Superior temporal gyrus (tissue), 1 donor: ENCODE measurements at regions not wholly inside any gene's neighbourhood (a gene's known extent, or its start where the extent isn't known, plus 50 kb on each side); places are given as distances from the start of the nearest gene placed in this dataset.
A peak's percentile ranks its signal among the peaks of the same experiment; 100 is the strongest.

Experiments used
- DNase-seq: peaks from one replicate; pipeline ENCODE4 v3.0.0-alpha.2; 2016; ENCODE audit errors: extremely low spot score

DNA sequence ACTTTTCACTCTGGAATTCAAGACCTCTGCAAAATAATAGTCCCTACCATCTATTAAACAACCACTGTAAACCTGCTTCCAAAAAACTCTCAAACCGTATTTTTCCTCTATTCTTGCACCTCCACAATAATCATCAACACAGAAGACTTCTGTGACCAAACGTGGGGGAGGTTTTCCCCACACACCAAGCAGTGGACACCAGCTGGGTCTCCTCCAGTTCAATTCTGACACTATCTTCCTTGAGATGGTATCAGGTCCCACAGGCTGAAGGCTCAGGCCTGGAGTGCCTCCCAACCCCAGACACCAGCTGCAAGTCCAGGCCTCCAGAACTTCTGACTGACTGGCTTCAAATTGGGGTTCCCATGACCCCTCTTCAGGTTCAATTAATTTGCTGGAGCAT lies 89.6 kb upstream of the RAP2B start:
- no peak for DNase-seq

DNA sequence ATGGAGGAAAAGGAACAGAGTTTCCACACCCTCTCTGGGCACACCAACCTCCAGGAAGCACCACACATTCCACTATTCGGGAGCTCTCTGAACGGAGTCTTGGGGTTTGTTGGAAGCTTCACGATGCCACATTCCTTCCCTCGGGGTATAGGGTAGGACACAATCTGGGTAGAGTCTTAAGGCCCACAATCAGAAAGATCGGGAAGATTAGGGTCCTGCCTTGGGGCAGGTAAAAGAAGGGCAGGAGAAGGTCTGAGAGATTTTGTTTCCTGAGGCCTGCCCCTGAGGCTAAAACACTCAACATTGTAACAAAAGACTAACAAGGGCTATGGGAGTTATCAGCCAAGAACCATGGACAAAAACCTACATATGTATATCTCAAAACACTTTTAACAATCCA lies 89.2 kb upstream of the RAP2B start:
- no peak for DNase-seq

DNA sequence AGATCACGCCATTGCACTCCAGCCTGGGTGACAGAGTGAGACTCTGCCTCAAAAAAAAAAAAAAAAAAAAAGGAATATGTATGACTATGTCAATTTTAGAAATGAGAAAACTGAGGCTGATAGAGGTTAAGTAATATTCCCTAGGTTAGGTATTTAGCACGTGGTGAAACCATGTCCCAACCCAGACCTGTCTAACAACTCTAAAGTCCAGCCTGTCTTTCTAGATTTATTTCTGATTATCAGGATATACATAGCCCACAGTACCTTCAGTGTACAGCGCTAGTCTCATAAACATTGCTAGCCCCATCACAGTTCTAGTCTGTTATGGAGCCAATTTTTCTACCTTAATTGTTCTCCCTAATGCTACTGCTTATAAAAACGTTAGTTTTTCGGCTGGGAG lies 88.4 kb upstream of the RAP2B start:
- DNase-seq: no peak

DNA sequence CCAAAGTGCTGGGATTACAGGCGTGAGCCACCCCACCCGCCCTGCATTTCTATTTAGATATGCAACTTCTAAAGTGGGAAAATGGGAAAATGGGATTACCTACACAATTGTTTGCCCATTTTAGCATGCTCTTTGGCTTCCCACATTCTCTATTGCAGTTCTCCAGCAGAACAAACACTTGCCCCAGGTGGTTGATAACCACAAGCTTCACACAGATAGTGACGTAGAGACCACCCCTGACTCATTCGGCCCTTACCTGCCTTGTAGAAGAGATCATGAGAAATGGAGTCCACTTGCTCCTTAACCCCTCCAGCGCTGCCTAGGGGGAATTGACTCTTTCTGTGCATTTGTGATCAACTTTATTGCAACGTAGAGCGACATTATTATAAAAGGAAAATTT lies 83.2 kb upstream of the RAP2B start:
- DNase-seq: no peak

DNA sequence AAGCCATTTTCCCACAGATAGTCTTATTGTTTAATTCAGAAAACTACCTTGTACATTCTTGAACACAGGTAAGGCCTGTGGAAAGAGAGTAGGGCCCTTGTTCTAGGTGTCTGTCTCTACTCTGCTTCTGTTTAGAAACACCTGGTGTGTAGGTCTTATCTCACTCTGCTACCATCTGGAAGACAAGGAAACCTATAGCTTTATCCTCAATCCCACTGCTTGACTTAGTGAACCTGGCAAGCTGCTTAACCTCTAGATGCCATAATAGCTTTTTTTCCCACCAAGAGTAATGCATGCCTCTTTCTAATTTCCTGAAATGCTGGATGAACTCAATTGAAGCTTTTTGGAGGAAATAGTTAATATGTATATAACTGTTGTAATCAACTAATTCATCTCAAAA lies 82.6 kb upstream of the RAP2B start:
- no peak for DNase-seq

DNA sequence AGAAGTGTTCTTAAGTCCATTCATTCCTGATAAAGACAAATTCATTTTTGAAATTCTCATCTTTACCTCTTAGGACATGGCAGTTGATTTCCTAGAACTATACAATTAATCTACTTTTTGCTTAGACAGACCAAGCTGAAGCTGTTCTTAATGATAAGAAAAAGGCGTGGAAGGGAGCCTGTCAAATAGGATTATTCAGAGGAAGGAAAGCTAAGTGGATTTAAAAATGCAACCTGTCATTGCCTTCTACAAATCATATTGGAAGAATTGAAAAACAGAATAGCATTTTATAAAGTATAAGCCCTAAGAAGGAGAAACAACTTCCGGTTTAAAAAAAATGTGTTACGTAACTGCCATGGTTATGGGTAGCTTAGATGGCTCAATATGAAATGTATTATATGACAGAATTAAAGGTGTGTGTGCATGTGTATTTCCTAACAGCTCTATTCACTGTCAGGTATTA lies 81.2 kb upstream of the RAP2B start:
- DNase-seq: no peak

DNA sequence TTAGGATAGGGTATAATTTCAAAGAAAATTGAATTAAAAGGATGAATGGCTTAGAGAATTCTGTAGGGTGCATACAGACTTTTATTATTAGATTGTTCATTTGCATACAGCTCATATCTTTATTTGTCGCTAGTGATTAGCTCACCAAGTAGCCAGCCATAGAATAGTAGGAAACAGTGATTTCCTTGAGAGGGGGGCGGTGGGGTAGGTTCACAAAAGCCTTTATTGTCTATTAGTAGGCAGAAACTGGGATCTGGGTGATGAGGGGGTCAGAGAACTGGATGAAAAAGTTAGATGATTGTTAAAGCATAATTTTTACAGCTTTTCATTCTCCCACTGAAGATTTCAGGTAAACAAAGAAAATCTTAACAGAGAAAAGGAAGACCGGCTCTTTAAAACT lies 77.6 kb upstream of the RAP2B start:
- DNase-seq: no peak

DNA sequence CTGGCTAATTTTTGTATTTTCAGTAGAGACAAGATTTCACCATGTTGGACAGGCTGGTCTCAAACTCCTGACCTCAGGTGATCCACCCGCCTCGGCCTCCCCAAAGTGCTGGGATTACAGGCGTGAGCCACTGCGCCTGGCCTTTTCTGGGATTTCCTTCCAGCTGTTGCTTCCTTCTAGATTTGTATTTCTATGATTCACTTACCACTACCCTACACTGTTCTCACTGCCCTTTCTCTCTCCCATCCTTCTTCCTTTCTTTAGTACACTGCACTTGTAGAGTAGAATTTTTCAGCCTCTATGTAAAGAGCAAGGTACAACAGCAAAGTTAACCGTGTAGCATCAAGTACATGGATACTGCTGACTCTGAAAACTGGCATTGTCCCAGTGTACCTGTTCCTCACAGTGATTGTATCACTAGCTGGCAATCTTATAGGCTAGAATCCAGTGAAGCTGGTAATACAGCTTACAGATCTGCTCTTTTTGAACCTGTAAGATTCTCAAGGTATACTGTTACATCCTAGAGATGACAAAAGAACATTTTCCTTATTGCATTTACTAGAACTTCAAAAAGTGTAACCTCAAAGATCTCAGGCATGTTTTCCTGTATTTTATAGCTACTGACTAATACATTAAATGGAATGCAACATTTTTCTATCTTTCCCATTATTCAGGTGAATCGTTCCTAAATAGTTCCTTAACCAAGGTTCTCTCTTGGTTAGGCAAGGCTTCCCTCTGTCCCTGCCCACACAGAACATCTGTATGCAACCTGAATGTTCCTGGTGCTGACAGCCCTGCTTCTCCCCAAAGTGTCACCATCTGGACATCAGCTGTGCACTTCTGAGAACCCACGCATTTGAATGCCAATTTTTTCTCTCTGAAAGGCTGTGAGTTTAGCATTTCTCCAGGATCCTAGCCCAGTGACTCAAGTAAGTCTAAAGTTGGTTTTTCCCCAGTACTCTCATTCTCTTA lies 74.1 kb upstream of the RAP2B start:
- DNase-seq: peak; percentile 31

DNA sequence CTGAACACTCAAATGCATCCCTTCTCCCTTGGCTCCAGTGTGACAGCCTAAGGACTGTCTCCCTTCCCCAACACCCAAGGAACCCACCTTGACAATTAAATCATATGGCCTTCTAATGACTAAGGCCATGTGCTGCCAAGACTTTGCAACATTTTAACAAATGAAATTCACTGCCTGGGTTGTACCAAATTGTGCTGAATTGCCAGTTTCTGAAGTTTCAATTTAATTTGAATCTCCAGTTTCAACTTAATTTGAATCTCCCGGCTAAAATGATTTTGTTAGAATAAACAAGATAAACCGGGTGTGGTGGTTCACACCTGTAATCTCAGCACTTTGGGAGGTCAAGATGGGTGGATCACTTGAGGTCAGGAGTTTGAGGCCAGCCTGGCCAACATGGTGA lies 72.4 kb upstream of the RAP2B start:
- no peak for DNase-seq

DNA sequence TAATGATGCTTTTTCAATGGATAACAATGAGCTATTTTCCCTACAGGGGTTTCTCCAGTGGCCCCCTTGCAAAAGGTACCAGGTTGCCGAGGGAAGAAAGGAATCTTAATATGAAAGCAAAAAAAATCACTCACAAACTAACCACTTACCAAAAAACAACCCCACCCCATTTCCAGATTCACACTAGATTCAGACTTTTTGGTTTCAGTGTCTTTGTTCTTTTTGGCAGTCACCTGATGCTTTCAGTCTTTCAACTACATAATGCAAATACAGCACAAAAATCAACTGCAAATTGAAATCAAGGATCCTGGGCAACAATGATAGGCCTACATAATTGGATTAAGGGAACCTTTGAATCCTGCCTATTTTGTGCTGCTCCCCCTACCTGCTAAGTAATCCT lies 71.1 kb upstream of the RAP2B start:
- DNase-seq: no peak

DNA sequence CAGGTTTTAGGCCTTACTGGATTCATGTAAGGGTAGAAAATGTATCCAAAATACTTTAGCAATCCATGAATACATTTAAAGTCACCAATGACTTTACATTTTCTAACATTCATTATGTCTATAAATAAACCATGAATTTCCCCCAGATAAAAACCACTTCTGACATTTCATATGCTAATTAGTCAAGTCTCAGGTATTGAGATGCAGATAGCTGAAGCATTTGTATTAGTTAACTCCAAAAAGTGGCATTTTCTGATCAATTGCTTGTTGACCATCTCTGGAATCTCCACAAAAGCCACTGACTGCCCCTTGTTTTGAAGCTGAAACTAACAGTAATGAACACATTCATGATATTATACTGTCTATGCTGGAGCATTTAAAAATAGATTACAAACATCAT lies 68.4 kb upstream of the RAP2B start:
- no peak for DNase-seq

DNA sequence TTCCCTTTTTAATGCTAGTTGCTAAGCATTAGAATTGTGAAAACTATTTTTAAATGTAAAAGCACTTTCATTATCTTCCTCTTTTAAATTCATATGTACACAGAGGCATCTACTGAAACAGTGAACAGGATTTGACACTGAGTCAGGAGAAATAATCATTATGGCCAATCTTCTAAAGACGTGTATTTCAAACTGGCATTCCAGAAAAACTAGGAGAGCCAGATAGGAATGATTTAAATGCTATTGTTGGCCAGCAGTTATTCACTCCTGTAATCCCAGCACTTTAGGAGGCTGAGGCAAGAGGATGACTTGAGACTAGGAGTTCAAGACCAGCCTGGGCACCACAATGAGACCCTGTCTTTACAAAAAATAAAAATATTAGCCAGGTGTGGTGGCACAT lies 67.6 kb upstream of the RAP2B start:
- DNase-seq: no peak

DNA sequence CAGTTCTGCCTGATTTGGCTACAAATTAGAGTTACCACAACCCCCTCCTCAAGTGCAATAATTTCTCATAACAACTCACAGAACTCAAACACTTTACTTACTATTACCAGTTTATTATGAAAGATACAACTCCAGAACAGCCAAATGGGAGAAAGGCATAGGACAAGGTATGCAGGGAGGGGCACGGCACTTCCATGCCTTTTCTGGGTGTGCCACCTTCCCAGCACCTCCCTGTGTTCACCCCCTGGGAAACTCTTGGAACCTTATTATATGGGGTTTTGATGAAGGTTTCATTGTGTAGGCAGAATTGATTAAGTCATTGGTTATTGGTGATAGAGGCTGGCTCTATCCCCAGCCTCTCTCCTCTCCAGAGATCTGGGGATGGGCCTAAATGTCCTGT lies 66.6 kb upstream of the RAP2B start:
- DNase-seq: no peak

DNA sequence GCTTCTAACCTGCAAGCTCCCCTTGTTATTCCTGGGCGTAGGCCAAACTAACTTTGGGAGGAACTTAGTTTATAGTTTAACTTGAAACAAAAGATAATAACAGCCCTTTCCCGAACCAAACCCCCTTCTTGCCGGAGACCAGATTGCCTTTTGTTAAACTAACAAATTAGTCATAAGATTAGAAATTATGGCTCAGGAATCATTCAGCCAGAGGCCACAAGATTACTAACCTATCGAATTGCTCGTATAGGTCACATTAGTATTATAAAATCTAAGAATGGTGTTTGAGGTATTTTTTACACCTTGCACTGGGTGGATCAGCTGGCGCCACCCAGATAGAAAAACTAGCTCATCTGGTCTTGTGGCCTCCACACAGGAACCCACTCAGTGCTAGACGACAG lies 65.3 kb upstream of the RAP2B start:
- no peak for DNase-seq

DNA sequence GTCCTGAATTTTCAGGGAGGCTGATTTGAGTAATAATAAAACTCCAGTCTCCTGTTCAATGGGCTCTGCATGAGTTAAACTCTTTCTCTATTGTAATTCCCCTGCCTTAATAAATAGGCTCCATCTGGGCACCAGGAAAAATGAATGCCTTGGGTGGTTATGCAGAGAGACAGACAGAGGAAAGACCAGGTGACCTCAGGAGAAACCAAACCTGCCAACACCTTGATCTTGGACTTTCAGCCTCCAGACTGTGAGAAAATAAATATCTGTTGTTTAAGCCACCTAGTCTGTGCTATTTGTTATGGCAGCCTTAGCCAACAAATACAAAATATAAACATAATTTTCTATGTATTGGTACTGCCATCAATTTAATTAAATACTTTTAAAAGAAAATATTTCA lies 64.8 kb upstream of the RAP2B start:
- no peak for DNase-seq

DNA sequence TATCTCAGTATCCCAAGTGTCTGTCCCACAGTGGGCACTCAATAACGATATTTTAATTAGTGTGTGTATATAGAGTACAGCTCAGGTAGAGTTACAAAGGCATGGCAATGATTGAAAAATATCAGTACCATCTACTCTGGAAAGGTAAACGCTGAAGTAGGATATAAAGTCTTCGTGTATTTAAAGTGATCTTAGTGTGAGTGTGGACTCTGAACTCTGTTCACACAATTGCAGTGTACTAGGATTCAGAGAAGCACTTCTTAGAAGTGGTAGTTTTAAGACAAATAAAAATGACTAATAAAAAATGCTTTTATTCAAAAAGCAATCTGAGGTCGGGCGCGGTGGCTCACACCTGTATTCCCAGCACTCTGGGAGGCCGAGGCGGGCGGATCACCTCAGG lies 62.9 kb upstream of the RAP2B start:
- DNase-seq: no peak

DNA sequence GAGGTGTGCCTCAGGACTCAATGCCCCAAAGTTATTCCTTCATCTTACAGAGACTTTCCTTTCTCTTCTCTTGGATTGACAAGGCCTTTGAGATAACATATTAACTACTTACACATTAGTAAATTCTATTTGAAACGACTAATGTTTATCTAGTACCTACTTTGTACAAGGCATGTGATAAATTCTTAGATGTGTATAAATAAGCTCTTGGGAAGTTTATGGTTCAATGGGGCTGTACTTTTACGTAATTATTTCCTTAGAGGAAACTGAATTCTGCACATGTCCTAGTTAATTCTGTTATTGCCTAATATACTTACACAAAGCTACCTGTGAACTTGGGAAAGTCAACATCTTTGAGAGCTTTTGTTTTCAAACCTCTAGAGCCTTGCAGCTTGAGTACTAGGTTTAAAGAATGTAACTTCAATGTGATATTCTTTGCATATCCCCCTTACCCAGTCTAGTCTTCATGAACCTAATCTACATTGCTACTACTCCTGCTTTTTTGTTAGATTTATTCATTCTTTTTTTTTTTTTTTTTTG lies 58.5 kb upstream of the RAP2B start:
- no peak for DNase-seq

DNA sequence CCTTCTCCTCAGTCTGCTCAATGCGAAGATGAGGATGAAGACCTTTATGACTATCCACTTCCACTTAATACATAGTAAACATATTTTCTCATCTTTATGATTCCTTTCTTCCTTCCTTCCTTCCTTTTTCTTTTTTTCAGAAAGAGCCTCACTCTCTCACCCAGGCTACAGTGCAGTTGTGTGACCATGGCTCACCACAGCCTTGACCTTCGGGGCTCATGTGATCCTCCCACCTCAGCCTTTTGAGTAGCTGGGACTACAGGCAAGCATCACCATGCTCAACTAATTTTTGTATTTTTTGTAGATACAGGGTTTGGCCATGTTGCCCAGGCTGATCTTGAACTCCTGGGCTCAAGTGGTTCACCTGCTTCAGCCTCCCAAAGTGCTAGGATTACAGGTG lies 52.0 kb upstream of the RAP2B start:
- DNase-seq: no peak

DNA sequence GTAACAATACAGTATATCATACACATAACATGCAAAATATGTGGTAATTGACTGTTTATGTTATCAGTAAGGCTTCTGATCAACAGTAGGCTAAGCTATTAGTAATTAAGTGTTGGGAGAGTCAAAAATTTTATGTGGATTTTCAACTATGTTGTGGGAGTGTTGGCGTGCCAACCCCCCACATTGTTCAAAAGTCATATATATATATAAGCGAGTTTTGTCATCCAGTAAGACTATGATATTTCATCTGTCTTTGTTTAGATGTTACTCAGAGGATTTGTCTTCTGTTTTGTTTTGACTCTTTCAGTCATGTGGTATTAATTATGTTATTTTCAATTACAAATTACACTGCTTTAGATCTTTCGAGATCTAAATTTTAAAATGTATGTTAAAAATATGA lies 51.0 kb upstream of the RAP2B start:
- no peak for DNase-seq
